ENCODE measurements at regions not wholly inside any gene's neighbourhood (a gene's known extent, or its start where the extent isn't known, plus 50 kb on each side); places are given as distances from the start of the nearest gene placed in this dataset.

- TF ChIP-seq, protein P1, sequence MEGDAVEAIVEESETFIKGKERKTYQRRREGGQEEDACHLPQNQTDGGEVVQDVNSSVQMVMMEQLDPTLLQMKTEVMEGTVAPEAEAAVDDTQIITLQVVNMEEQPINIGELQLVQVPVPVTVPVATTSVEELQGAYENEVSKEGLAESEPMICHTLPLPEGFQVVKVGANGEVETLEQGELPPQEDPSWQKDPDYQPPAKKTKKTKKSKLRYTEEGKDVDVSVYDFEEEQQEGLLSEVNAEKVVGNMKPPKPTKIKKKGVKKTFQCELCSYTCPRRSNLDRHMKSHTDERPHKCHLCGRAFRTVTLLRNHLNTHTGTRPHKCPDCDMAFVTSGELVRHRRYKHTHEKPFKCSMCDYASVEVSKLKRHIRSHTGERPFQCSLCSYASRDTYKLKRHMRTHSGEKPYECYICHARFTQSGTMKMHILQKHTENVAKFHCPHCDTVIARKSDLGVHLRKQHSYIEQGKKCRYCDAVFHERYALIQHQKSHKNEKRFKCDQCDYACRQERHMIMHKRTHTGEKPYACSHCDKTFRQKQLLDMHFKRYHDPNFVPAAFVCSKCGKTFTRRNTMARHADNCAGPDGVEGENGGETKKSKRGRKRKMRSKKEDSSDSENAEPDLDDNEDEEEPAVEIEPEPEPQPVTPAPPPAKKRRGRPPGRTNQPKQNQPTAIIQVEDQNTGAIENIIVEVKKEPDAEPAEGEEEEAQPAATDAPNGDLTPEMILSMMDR (IDR thresholded peaks at IDR 0.05) = no peak
- DNase-seq (ENCODE audit: low spot score) = no peak
- Histone ChIP-seq H3K27ac (no peak overlapping the region), H3K4me3 (no peak overlapping the region)
Observed at GRCh38 chr3:6437631-6438030, 423.3 kb upstream of the GRM7 start.

DNA sequence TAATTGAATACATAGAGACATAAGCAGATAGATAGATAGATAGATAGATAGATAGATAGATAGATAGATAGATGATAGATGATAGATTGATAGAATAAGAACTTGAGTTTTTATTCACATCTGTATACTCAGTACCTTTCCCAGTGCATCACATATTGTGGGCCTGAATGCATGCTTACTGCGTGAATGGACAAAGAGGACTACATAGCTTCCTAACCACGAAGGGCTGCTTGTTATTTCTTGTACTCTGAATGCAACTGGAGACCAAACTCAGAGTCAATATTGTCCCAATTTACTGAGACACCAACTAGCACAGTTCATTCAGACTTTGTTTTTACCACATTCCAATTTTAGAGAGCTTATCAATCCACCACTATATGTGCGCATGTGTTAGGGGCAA lies 422.9 kb upstream of the GRM7 start:
- no peak overlapping the region for H3K4me3 ChIP-seq
- no peak for DNase-seq (ENCODE audit: low spot score)
- no peak overlapping the region for H3K27ac ChIP-seq
- TF ChIP-seq, protein P1 (IDR thresholded peaks at IDR 0.05) = no peak

DNA sequence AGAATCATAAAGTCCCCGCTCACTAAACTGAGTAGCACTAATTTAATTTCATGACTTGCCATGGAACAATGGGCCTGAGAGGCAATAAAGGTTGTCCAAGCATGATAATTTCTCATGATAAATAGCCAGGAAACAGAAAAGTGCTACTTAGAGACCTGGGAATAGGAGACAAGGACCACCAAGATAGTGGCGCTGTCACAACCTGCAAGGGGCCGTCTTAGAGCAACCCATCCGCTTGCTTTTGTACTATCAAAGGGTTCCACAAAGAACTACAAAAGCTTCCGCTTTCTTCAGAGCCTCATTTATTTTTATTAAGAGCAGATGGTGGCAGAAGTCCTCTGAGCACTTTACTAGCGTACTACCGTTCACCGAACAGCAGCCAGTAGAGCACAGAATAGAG lies 421.7 kb upstream of the GRM7 start:
- TF ChIP-seq, protein P1 (IDR thresholded peaks at IDR 0.05) = no peak
- no peak overlapping the region for H3K27ac ChIP-seq
- DNase-seq (ENCODE audit: low spot score) = no peak
- no peak overlapping the region for H3K4me3 ChIP-seq

DNA sequence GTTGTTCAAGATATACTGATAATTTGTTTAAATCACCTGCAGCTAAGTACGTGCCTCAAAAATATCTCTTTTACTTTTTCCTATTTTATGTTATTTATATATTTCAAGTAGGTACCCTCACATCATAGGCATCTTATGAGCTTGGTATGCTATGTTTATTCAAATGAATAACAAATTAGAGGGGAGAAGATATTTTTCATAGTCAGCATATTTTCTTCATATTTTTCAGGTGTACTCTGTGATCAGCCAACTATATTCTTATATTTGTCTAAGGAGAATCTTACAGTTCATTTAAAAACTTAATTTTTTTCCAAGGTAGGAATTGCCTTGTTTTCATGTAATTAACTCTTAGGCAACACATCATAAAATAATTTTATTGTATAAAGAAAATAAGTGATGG lies 421.1 kb upstream of the GRM7 start:
- H3K27ac ChIP-seq = no peak overlapping the region
- no peak for DNase-seq (ENCODE audit: low spot score)
- TF ChIP-seq, protein P1 (IDR thresholded peaks at IDR 0.05) = no peak
- H3K4me3 ChIP-seq = no peak overlapping the region

DNA sequence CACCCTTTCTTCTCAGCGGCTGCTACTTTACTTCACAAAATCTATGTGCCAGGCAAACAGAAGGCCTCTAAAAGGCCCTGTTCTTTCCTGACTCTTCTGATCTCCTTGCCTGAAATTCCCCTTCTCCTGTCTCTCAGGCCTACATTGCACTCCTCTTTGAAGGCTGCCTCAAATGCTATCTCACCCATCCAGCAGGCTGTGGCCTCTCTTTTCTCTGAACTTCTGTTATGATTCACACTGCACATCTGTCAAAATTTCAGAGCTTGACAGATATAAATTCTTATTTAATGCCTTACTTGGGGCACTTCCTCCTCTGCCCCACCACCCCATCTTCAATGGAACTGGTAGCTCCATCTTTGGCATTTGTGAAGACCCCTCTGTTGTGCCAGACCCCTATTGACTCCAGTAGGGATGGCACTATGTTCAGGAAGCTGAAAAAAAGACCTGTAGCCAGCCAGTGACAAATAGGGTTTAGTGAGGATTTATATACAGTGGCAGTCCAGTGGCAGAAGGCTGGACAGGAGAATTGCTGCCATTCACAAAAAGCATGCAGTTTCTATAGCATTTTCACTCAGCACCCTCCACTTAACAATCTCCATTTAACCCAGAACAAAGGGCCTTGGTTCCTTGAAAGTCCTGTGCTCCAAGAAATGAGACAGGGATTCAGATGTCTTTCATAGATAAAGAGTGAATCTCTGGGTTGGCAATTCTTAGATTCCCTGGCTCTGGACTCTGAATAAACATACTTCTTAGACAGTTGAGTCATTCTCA lies 415.8 kb upstream of the GRM7 start:
- Histone ChIP-seq H3K27ac (no peak overlapping the region), H3K4me3 (no peak overlapping the region)
- no peak for DNase-seq (ENCODE audit: low spot score)
- TF ChIP-seq, protein P1 (IDR thresholded peaks at IDR 0.05) = no peak

- DNase-seq (ENCODE audit: low spot score) = no peak
- no peak overlapping the region for H3K4me3 ChIP-seq
- TF ChIP-seq, protein P1 (IDR thresholded peaks at IDR 0.05) = no peak
- no peak overlapping the region for H3K27ac ChIP-seq
Observed at GRCh38 chr3:6447166-6447801, 413.6 kb upstream of the GRM7 start.

DNA sequence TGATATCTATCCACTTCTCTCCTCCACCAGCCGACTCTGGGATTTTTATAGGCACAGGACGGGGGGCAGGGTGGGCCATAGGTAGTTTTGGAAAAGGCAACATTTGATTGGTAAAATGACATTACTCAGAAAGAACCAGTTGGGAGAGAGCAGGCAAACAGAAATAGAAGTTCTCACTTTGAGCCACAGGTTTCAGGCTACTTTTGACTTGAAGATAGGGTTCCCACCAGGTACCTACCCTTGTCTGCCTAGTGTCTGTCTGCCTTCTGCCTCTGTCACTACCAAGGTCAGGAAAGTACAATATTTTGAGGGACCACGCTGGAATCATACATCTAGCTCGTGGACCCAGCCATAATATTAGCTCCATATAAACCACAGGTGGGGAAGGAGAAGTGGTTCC lies 412.9 kb upstream of the GRM7 start:
- TF ChIP-seq, protein P1 (IDR thresholded peaks at IDR 0.05) = no peak
- Histone ChIP-seq H3K27ac (no peak overlapping the region), H3K4me3 (no peak overlapping the region)
- no peak for DNase-seq (ENCODE audit: low spot score)

Data from coronary artery (tissue), 2 donors.